ENCODE measurements at regions not wholly inside any gene's neighbourhood (a gene's known extent, or its start where the extent isn't known, plus 50 kb on each side); places are given as distances from the start of the nearest gene placed in this dataset.

DNA sequence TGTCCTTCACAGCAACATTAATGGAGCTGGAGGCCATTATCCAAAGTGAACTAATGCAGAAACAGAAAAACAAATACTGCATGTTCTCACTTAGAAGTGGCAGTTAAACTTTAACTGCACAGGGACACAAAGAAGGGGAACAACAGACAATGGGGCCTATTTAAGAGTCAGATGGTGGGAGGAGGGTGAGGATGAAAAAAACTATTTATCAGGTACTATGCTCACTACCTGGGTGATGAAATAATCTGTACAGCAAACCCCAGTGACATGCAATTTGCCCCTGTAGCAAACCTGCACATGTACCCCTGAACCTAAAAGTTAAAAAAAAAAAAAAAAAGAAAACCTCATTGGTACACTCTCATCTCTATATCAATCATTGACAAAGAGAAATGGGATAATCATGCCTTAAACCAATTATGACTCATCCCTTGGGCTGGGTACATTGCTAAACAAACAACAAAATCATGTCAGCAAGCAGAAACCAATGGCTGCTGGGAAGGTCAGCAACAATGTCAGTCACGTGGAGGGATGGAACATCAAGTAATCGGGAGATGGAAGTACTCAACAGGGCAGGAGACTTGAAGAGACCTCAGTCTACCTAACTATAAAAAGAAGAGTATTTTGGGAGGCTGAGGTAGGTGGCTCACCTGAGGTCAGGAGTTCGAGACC is 479.2 kb downstream of the RMST start:
- Histone ChIP-seq H3K79me1 (ENCODE audit: insufficient read depth, low read depth, low read length, poor library complexity, severe bottlenecking) (no peaks in the 10 kb centered on the region), H2AFZ (ENCODE audit: low read length) (no peak overlapping the region), H3K18ac (ENCODE audit: insufficient read length, low read depth, low read length) (no peak overlapping the region), H2BK5ac (ENCODE audit: insufficient read length, low read length) (no peak overlapping the region), H3K4ac (ENCODE audit: low read depth, low read length) (no peak overlapping the region), H3K79me2 (ENCODE audit: insufficient read depth, low read length) (no peaks in the 10 kb centered on the region), H4K8ac (replicated peaks; ENCODE audit: insufficient read length, low read depth, low read length) (no peak overlapping the region), H3K23me2 (ENCODE audit: insufficient read length, low read depth, low read length, poor library complexity, severe bottlenecking) (no peaks in the 10 kb centered on the region), H2BK15ac (ENCODE audit: low read depth, low read length) (no peak overlapping the region), H3K27me3 (ENCODE audit: insufficient read depth, low read length) (no peaks in the 10 kb centered on the region), H4K91ac (ENCODE audit: insufficient read length, low read depth, low read length) (no peak overlapping the region), H3K27ac (ENCODE audit: insufficient read length, low read depth, low read length) (no peak overlapping the region), H3K14ac (ENCODE audit: insufficient read depth, low read length) (no peak overlapping the region), H3K4me2 (ENCODE audit: insufficient read depth, insufficient read length, low read length) (no peak overlapping the region), H4K20me1 (ENCODE audit: control insufficient read depth, insufficient read depth, insufficient read length) (no peaks in the 10 kb centered on the region), H3K9ac (ENCODE audit: extremely low read depth, insufficient read length, low read length) (no peak overlapping the region), H3K56ac (ENCODE audit: insufficient read length, low read depth, low read length) (no peak overlapping the region), H3K4me1 (ENCODE audit: insufficient read depth, low read length) (no peaks in the 10 kb centered on the region), H3T11ph (ENCODE audit: low read length) (no peak overlapping the region), H3K23ac (ENCODE audit: insufficient read length, low read depth, low read length) (no peak overlapping the region), H3K9me3 (ENCODE audit: control insufficient read depth, low read depth, low read length) (no peaks in the 10 kb centered on the region), H2AK5ac (ENCODE audit: insufficient read length, low read length) (no peak overlapping the region), H4K5ac (ENCODE audit: insufficient read length, low read depth, low read length) (no peak overlapping the region), H2BK120ac (ENCODE audit: low read depth, low read length, poor library complexity, severe bottlenecking) (no peak overlapping the region), H2BK12ac (ENCODE audit: insufficient read length, low read depth, low read length) (no peak overlapping the region), H2BK20ac (ENCODE audit: low read depth, low read length, poor library complexity, severe bottlenecking) (no peak overlapping the region)
- Mint-ChIP-seq H3K4me1 (peaks cover 4 to 11% of the 10 kb centered on the region in 2 experiments), H3K27ac (no peak overlapping the region), H3K27me3 (ENCODE audit: low read depth) (no peaks in the 10 kb centered on the region), H3K9me3 (peaks cover 4% of the 10 kb centered on the region in 2 experiments), H3K4me3 (no peak overlapping the region), H3K36me3 (ENCODE audit: insufficient read depth in 1 of 3, low read depth in 3 of 3) (peaks cover under 1 to 4% (median under 1%) of the 10 kb centered on the region in 3 experiments; a peak in 6 of 7 replicates)
- no CpG with 5 or more reads among the region's 3 CpGs for WGBS (ENCODE audit: extremely low coverage, insufficient read length, low lambda C conversion rate)
- TF ChIP-seq, protein P1, sequence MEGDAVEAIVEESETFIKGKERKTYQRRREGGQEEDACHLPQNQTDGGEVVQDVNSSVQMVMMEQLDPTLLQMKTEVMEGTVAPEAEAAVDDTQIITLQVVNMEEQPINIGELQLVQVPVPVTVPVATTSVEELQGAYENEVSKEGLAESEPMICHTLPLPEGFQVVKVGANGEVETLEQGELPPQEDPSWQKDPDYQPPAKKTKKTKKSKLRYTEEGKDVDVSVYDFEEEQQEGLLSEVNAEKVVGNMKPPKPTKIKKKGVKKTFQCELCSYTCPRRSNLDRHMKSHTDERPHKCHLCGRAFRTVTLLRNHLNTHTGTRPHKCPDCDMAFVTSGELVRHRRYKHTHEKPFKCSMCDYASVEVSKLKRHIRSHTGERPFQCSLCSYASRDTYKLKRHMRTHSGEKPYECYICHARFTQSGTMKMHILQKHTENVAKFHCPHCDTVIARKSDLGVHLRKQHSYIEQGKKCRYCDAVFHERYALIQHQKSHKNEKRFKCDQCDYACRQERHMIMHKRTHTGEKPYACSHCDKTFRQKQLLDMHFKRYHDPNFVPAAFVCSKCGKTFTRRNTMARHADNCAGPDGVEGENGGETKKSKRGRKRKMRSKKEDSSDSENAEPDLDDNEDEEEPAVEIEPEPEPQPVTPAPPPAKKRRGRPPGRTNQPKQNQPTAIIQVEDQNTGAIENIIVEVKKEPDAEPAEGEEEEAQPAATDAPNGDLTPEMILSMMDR (conservative IDR thresholded peaks at IDR 0.05) = no peak
- no peak for DNase-seq

All from H9 (cell line).